C1 segment of cervical spinal cord (tissue), 14 donors: ENCODE measurements at regions not wholly inside any gene's neighbourhood (a gene's known extent, or its start where the extent isn't known, plus 50 kb on each side); places are given as distances from the start of the nearest gene placed in this dataset.
A peak's percentile ranks its signal among the peaks of the same experiment; 100 is the strongest.
"Not testable (repeated sequence)": the region's sequence is repeated elsewhere in the genome, so short reads cannot be mapped to it uniquely, and the experiment has no call there.

Experiments
- DNase-seq, 14 donors: peaks; one replicate each; lab custom pipeline; 2025; lab: John Stamatoyannopoulos, UW

DNA sequence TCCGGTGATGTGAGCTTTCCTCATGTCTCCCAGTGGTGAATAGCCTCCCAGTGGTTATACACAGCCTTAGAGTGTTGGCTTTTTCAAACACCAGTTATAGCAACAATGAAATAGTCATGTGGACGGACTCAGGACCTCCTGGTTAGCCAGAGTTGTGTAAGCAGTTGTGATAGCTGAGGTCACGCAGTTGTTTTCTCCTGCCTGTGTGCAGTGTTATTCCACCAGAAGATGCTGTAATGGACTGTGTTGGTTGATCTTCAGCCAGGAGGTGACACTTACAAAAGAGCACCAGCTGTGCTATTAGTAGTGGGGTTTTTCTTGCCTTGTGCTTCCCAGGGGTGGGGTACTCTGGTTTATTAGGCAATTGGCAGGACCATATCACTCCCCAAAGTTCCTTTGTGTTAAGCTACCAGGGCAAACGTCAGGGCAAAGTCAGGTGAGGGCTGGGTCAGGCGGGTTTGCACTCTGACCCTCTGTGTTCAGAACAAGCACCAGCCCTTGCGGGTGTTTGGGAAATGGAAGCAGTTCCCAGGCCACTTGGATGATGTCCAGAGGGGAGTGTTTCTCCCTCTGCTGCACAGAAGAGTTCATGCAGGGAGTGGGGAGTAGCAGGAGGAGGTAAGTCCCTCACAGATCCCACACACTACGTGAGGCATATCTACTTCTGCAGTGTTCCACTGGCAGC is 252.6 kb downstream of the TMEM47 start:
- DNase-seq = no peak

DNA sequence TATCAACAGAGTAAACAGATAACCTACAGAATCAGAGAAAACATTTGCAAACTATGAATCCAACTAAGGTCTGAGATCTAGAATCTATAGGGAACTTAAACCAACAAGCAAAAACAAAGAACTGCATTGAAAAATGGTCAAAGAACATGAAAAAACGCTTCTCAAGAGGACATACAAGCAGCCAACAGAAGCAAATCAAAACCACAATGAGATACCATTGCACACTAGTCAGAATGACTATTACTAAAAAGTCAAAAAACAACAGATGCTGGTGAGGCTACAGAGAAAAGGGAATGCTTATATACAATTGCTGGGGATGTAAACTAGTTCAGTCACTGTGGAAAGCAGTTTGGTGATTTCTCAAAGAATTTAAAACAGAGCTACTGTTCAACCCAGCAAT is 255.7 kb downstream of the TMEM47 start:
- no peak for DNase-seq

DNA sequence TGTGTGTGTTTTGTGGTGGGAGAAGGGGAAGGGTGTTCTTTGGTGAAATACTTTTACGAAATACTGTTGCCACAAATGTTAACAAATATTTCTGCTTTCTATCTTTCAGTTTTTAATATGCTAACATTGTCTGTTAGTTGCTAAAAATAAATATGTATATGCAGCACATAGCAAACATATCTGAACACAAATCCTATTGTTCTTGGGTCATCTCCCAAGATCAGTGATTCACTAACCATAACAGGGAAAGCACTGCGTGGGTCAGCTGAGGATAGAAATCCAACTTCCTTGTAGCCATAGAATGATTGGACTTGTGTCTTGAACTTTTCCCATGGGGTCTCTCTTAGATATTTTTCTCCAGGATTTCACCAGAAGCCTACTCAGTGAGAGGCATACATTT is 250.3 kb upstream of the FAM47A start:
- DNase-seq = no peak

GRCh38 chrX:34381241-34381640 is 249.1 kb upstream of the FAM47A start:
- DNase-seq = no peak

GRCh38 chrX:34379891-34380290 is 247.8 kb upstream of the FAM47A start:
- DNase-seq = no peak

- no peak for DNase-seq
These were observed 245.5 kb upstream of the FAM47A start for GRCh38 chrX:34377645-34378044.

GRCh38 chrX:34371754-34372153 is 239.6 kb upstream of the FAM47A start:
- no peak for DNase-seq

- no peak for DNase-seq
These were observed 233.4 kb upstream of the FAM47A start for GRCh38 chrX:34365471-34365870.

GRCh38 chrX:34350561-34351335 is 218.6 kb upstream of the FAM47A start:
- DNase-seq = no peak

DNA sequence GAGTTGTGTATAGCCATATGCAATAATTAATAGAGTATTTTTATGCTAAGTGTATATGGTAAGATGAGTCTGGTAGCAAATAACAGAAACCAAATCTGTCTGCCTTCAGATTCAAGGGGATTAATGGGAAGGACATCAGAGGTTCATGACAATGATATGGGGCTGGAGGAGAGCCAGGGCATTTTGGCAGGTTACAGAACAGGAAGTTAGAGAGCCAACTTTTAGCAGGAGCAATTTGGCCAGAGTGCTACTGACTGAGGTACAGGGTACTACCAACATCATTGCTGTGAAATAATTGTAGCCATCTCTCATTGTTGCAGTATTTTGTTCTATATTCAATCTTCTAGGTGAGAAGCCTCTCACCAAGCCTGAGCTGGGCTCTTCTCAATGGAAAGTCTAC is 210.9 kb upstream of the FAM47A start:
- no peak for DNase-seq

GRCh38 chrX:34341814-34342213 is 209.7 kb upstream of the FAM47A start:
- DNase-seq = no peak

- no peak for DNase-seq
These were observed 209.1 kb upstream of the FAM47A start for GRCh38 chrX:34341258-34341657.

GRCh38 chrX:34338046-34338445 is 205.9 kb upstream of the FAM47A start:
- no peak for DNase-seq

GRCh38 chrX:34335376-34335775 is 203.3 kb upstream of the FAM47A start:
- not testable (repeated sequence) for DNase-seq

DNA sequence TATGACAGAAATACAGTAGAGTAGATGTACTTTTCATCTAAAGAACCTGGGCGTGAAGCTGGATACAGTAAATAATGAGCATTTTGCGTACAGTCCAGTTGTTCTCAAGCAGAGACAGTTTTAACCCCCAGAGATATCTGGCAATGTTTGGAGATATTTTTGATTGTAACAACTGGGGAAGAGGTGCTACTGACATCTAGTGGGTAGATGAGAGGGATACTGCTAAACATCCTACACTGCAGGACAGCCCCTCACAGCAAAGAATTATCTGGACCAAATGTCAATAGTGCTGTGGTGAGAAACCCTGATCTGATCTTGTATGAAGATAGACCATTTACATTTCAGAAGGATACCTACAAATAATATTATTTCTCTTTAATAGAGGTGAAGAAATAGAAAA is 200.2 kb upstream of the FAM47A start:
- DNase-seq = no peak

DNA sequence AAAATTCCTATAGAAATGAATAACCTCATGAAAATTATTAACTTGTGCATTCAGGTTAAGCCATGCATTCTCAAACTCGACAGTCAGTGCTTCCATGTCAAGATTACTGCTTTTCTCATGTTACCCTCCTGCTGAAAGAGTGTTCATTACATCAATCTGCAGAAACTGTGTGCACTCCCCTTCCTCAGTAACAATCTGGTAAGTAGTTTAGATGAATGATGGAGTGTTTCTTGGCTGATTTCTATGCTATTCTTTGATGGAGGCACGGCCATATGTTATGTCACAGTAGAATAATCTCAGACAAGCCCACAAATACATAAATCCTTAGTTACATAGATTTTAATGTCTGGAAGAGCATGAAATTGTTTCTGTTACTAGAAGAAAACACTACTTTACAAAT is 193.3 kb upstream of the FAM47A start:
- DNase-seq = no peak

DNA sequence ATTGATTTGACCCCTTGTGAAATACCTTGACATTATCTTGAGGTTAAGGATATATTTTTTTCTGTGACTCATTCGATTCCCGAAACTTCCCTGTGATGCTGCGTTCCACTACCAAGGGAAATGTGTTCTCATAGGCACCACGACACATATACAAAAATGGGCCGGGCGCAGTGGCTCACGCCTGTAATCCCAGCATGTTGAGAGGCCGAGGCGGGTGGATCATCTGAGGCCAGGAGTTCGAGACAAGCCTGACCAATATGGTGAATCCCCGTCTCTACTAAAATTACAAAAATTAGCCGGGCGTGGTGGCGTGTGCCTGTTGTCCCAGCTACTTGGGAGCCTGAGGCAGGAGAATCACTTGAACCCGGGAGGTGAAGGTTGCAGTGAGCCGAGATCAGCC is 188.3 kb upstream of the FAM47A start:
- DNase-seq = not testable (repeated sequence)

DNA sequence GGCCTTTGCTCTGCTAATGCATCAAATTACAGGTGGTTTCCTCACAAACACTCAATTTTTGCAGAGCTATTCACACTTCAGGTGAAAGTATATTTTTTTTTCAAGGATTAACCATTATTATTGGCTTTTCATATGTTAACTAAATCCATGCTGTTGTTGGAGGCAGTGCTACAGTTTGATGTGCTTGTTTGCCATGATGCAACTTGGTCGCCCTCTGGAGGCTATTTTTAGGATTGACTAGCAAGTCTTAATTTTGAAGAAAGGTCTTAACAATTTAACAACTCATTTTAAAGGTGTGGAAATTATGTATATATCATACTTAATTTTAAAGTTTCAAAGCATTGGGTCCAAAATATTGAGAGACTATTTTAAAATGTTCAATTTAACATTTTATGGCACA is 168.8 kb upstream of the FAM47A start:
- peak in 1 of 14 donors; percentile 9 for DNase-seq

DNA sequence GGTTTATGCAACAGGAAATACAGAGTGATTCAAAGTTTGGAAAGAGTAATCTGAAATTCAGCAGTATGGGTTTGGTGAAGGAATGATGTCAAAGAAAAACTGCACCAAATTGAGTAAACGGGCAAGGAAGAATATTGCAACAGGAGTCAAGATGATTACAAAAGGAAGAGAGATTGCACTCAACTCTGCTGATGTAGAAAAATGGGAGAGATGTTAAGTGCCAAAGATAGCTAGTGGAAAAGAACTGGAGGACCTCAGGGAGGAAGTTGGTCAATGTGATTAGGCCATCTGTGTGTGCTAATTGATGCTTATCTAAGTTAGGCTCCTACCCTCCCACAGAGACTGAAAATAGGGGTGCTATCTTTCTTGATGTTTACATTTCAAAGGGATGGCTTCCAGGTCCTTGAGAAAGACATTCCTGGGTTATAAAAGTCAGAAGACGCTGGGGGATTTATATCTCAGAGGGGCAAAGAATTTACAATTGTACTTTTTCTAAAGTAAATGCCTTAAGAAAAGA is 167.4 kb upstream of the FAM47A start:
- no peak for DNase-seq

DNA sequence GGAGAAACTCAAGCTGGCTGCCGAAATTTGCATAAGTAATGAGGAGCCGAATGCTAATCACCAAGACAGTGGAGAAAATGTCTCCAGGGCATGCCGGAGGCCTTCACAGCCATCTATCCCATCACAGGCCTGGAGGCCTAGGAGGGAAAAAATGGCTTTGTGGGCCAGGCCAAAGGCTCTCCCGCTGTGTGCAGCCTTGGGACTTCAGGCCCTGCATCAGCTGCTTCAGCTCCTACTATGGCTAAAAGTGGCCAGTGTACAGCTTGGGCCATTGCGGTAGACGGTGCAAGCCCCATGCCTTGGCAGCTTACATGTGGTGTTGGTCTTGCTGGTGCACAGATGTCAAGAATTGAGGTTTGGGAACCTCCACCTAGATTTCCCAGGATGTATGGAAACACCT is 162.6 kb upstream of the FAM47A start:
- no peak for DNase-seq

GRCh38 chrX:34288782-34289181 is 156.7 kb upstream of the FAM47A start:
- DNase-seq = no peak

DNA sequence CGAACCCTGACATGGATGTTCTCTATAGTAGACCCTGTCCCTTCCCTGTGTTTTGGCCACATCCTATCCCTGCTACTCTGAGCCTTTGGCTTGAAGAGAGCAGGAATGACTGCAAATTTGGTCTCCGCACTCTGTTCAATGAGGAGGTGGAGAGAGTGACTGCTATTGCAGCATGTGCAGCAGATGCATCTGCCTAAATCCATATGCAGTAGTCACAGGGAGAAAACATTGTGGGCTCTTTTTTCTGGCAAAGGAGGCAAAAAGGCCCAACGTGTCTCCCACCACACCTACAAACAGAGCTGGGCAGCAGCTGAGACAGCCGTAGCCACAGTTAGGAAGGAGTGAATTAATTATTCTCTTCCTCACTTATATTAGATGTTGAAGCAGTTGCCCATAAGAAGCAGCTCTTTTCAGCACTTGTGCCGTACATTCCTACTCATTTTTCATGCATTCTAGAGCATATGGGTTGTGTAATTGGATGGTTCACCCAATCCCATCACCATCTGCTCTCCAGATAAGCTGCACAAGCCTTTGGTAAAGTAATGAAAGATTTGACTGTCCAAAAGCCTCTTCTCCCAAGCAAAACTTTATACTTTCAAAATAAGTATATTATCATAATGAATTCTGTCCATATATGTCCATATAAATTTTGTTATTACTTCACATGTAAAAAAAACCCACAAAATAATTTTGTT is 147.9 kb upstream of the FAM47A start:
- no peak for DNase-seq

DNA sequence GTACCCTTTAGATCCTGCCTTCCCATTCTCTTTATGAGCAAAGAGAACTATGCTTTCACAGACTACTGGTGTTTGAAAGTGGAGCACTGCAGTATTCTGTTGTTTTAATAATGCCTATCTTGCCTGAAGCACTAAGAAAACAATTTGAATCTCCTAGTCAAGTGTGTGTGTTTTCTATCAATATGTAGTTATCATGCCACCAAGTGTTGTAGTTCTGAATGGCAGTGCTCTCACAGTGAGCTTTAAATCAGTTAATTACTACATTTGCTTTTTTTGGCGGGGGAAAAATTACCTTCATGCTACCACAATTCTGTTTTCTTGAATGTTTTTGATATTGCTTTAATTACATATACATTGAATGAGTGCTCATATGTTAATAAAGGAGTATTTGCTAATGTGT is 143.6 kb upstream of the FAM47A start:
- no peak for DNase-seq
